GM12865 (cell line): ENCODE measurements at regions not wholly inside any gene's neighbourhood (a gene's known extent, or its start where the extent isn't known, plus 50 kb on each side); places are given as distances from the start of the nearest gene placed in this dataset.

Source experiments
- DNase-seq: peaks from one replicate; pipeline ENCODE4 v3.0.0; 2010; ENCODE audit warnings: low read depth
- H3K4me3 ChIP-seq: 2 replicates; pipeline ENCODE4 v1.5.1; 2011; ENCODE audit warnings: mild to moderate bottlenecking, low read depth, low read length, control low read depth
- TF ChIP-seq, protein P1 (sequence below): IDR thresholded peaks from 2 replicates; pipeline ENCODE4 v1.5.1; 2011; ENCODE audit warnings: low read length, control low read depth, low read depth, inconsistent platforms; ENCODE audit not compliant: insufficient read depth; ENCODE audit errors: missing control alignments

DNA sequence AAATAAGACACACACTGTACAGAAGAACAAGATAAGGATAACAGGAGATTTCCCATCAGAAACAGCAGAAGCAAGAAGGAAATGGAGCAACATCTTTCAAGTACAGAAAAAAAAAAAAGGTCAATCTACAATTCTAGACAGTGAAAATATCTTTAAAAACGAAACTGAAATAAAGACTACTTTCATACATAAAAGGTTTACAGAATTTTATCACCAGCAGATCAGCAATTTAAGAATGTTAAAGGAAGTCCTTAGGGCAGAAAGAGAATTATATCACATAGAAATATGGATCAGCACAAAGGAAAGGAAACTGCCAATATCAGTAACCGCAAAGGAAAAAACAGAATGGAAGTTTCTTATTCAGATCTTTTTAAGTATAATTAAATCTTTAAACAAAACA lies 931.0 kb downstream of the EPHA4 start:
- no peak overlapping the region for H3K4me3 ChIP-seq
- no peak for DNase-seq
- TF ChIP-seq, protein P1, sequence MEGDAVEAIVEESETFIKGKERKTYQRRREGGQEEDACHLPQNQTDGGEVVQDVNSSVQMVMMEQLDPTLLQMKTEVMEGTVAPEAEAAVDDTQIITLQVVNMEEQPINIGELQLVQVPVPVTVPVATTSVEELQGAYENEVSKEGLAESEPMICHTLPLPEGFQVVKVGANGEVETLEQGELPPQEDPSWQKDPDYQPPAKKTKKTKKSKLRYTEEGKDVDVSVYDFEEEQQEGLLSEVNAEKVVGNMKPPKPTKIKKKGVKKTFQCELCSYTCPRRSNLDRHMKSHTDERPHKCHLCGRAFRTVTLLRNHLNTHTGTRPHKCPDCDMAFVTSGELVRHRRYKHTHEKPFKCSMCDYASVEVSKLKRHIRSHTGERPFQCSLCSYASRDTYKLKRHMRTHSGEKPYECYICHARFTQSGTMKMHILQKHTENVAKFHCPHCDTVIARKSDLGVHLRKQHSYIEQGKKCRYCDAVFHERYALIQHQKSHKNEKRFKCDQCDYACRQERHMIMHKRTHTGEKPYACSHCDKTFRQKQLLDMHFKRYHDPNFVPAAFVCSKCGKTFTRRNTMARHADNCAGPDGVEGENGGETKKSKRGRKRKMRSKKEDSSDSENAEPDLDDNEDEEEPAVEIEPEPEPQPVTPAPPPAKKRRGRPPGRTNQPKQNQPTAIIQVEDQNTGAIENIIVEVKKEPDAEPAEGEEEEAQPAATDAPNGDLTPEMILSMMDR: no peak

DNA sequence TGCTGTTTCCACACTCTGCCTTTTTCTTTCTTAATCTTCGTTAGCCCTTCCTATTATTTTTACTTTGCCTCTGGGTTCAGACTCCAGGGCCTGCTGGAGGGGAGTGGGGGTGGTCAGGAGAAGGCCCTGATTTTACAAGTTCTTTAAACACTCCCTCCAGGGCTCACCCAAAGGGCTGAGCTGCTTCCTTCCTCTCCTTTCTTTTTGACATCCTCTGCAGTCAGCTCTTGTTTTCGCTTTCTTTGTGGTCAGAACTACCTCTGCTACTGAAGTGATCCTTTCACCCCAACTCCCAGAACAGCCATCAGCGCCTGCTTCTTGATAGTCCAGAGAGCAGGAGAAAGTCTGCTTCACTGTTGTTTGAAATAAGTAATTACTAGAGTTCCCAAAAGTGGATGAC lies 925.7 kb downstream of the EPHA4 start:
- DNase-seq: peak; percentile 36
- TF ChIP-seq, protein P1: no peak
- H3K4me3 ChIP-seq: no peak overlapping the region

DNA sequence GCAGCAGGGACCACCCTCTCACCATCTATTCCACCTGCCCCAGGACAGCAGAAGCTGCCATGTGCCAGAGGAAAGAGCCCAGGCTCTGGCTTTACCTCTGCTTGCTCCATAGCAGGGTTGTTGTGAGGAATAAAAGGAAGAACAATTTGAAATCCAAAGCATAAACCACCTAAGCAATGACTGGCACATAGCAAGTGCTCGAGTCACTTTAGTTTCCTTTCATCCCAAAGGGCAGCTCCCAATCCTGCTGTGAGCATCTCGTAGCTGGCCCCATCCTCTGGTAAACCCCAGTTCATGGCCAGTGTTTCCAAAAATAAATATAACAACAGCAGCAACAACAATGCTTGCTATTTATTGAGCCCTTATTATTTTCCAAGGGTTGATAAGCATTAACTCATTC lies 923.5 kb downstream of the EPHA4 start:
- TF ChIP-seq, protein P1: no peak
- H3K4me3 ChIP-seq: no peak overlapping the region
- no peak for DNase-seq

DNA sequence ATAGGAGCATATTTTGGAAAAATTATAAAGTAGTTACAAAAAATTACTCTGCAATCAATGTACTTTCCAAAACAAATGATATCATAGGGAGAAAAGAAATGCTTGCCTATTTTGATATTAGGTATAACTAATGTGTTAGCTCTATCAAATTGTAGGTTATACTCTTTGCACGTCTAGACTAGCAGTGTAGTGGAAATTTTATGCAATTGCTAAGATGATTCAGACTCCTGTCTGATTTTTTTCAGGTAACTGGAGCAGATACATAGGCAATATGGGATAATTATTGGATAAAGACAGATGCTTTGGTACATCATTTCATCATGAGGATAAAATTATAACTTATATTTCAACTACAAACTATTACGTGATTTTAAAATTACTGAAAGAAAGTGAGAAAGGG lies 918.3 kb downstream of the EPHA4 start:
- no peak for DNase-seq
- TF ChIP-seq, protein P1: no peak
- H3K4me3 ChIP-seq: no peak overlapping the region

DNA sequence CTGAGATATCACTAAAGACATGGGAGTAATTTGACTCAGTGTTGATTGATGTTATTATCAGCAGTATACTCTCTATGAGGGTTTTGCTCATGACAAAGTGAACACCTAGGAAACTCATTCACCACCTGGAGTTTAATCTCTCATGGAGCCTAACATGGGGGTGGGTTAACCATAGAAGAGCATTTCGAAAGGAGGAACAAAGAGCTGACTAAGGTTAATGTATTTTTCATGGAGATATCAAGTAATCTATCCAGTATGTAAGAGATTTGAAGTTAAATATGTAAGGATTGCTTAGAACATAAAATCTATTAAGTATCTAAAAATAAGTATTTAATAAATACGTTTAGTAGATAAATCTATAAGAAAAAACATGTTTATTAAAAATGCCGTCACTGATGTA lies 917.8 kb downstream of the EPHA4 start:
- H3K4me3 ChIP-seq: no peak overlapping the region
- no peak for DNase-seq
- TF ChIP-seq, protein P1: no peak

DNA sequence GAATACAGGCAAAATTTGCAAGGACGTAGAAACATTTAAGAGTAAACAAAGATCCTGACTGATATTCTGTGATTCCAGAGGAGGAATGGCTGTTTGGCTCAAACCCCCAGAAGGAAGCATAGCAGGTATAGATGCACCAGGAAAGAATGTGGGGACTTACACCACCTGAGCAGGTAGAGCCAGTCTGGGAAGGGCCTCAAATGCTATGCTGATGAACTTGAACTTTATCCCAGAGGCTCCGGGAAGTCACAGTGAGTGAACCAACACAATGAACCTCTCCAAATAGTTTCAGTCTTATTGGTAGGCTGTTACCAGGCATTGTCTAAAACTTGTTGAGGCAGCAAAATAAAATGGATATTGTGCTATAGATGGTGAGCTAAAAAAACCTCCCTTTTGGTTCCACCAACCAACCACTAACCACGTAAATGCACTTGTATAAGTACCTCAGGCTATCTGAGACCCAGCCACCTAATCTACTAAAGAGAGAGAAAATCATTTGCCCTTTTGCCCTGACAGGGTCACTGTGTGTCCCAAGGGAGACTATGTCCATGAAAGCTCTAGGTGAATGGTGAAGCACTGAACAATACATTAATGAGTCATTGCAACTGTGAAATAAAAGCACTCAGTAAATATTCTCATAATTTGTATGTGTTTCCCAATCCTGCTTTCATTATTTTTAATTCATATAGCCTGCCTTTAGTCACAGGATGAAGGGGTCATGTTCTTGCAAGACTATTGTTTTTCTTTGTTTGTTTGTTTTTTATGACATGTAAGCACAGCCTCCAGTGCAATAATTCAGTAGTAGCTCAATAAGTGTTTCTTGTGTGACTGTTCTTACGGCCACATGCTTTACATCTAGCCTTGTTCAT lies 911.6 kb downstream of the EPHA4 start:
- DNase-seq: no peak
- H3K4me3 ChIP-seq: no peak overlapping the region
- TF ChIP-seq, protein P1: no peak

DNA sequence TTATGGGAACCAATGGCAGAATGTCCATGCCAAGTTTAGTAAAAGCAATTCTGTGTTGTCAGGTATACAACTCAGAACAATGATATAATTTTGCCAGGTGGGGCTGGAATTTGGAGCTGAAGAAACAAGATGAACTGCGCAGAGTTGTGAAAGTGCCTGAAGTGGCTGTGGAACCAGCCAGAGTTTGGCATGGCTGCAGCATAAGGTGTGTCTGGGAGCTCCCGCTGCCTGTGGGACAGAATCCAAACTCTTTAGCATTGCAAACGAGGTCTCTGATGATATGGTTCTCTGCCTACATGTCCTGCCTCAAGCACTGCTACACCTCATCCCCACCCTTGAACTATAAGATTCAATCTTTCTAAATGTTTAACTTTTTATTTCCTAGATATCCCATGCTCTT lies 909.7 kb downstream of the EPHA4 start:
- DNase-seq: no peak
- H3K4me3 ChIP-seq: no peak overlapping the region
- TF ChIP-seq, protein P1: no peak
